HG03175 (cell line): ENCODE measurements at regions not wholly inside any gene's neighbourhood (a gene's known extent, or its start where the extent isn't known, plus 50 kb on each side); places are given as distances from the start of the nearest gene placed in this dataset.
"Not testable (repeated sequence)": the region's sequence is repeated elsewhere in the genome, so short reads cannot be mapped to it uniquely, and the experiment has no call there.

Experiments
- ATAC-seq: cut with Tn5 transposase; IDR thresholded peaks from one replicate; pipeline ENCODE4 v1.9.1; 2021; ENCODE audit warnings: mild to moderate bottlenecking, moderate library complexity; ENCODE audit not compliant: unreplicated experiment

GRCh38 chr1:147103416-147104155 is 68.7 kb downstream of the PRKAB2 start:
- ATAC-seq, result not testable (repeated sequence)

GRCh38 chr1:147099192-147099591 is 73.1 kb downstream of the PRKAB2 start:
- ATAC-seq, result no peak

- not testable (repeated sequence) for ATAC-seq
These were observed 73.8 kb downstream of the PRKAB2 start for GRCh38 chr1:147098338-147098973.

GRCh38 chr1:147095691-147096090 is 76.6 kb downstream of the PRKAB2 start:
- no peak for ATAC-seq

- no peak for ATAC-seq
These were observed 80.5 kb downstream of the PRKAB2 start for GRCh38 chr1:147091801-147092200.

- ATAC-seq, result no peak
These were observed 82.8 kb downstream of the PRKAB2 start for GRCh38 chr1:147089457-147089856.

GRCh38 chr1:147086129-147086528 is 86.1 kb downstream of the PRKAB2 start:
- no peak for ATAC-seq

GRCh38 chr1:147084273-147085096 is 87.8 kb downstream of the PRKAB2 start:
- peak; percentile 73 for ATAC-seq

GRCh38 chr1:147083919-147084272 is 88.4 kb downstream of the PRKAB2 start:
- peak; percentile 3 for ATAC-seq

- ATAC-seq, result no peak
These were observed 91.4 kb downstream of the PRKAB2 start for GRCh38 chr1:147080671-147081394.

GRCh38 chr1:147080006-147080661 is 92.1 kb downstream of the PRKAB2 start:
- no peak for ATAC-seq

- no peak for ATAC-seq
These were observed 92.8 kb downstream of the PRKAB2 start for GRCh38 chr1:147079400-147080005.

- no peak for ATAC-seq
These were observed 93.5 kb downstream of the PRKAB2 start for GRCh38 chr1:147078606-147079399.

- no peak for ATAC-seq
These were observed 94.2 kb downstream of the PRKAB2 start for GRCh38 chr1:147077936-147078605.

GRCh38 chr1:147077523-147077922 is 94.7 kb downstream of the PRKAB2 start:
- no peak for ATAC-seq

GRCh38 chr1:147077081-147077480 is 95.2 kb downstream of the PRKAB2 start:
- ATAC-seq, result no peak

- ATAC-seq, result no peak
These were observed 95.8 kb downstream of the PRKAB2 start for GRCh38 chr1:147076442-147076841.

GRCh38 chr1:147072482-147073432 is 99.5 kb downstream of the PRKAB2 start:
- no peak for ATAC-seq
